LNCaP clone FGC (cell line): ENCODE measurements at regions not wholly inside any gene's neighbourhood (a gene's known extent, or its start where the extent isn't known, plus 50 kb on each side); places are given as distances from the start of the nearest gene placed in this dataset.
A peak's percentile ranks its signal among the peaks of the same experiment; 100 is the strongest.

Experiments
- DNase-seq: peaks from one replicate; pipeline ENCODE4 v3.0.0-alpha.2; 2011; ENCODE audit warnings: low read depth
- H3K4me3 ChIP-seq: 2 replicates; pipeline ENCODE4 v1.5.1; 2011; ENCODE audit warnings: mild to moderate bottlenecking, low read depth, low read length, control low read depth
- TF ChIP-seq, protein P1 (sequence below): IDR thresholded peaks from 2 replicates; pipeline ENCODE4 v1.5.1; 2012; ENCODE audit warnings: mild to moderate bottlenecking; ENCODE audit not compliant: control insufficient read depth, insufficient read depth; ENCODE audit errors: extremely low read depth

DNA sequence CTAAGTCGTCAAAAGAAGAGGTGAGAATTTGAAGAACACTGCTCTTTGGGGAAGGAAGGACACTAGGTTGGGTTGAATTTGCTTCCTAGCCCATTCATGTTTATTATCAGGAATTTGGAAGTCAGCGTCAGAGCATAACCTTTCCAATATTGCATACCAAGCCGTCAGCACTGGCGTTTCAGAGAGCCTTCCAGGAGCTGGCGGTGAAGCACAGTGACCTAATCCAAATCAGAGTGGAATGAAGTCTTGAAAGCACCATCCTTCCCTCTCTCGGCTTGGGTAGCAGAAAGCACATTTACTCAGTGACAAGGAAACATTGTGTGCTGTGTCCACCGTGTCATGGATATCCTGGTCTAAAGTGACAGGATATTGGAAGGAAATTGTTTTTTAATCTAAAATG is 240.3 kb upstream of the PELI2 start:
- TF ChIP-seq, protein P1, sequence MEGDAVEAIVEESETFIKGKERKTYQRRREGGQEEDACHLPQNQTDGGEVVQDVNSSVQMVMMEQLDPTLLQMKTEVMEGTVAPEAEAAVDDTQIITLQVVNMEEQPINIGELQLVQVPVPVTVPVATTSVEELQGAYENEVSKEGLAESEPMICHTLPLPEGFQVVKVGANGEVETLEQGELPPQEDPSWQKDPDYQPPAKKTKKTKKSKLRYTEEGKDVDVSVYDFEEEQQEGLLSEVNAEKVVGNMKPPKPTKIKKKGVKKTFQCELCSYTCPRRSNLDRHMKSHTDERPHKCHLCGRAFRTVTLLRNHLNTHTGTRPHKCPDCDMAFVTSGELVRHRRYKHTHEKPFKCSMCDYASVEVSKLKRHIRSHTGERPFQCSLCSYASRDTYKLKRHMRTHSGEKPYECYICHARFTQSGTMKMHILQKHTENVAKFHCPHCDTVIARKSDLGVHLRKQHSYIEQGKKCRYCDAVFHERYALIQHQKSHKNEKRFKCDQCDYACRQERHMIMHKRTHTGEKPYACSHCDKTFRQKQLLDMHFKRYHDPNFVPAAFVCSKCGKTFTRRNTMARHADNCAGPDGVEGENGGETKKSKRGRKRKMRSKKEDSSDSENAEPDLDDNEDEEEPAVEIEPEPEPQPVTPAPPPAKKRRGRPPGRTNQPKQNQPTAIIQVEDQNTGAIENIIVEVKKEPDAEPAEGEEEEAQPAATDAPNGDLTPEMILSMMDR = no peak
- DNase-seq = no peak
- H3K4me3 ChIP-seq = no peak overlapping the region

DNA sequence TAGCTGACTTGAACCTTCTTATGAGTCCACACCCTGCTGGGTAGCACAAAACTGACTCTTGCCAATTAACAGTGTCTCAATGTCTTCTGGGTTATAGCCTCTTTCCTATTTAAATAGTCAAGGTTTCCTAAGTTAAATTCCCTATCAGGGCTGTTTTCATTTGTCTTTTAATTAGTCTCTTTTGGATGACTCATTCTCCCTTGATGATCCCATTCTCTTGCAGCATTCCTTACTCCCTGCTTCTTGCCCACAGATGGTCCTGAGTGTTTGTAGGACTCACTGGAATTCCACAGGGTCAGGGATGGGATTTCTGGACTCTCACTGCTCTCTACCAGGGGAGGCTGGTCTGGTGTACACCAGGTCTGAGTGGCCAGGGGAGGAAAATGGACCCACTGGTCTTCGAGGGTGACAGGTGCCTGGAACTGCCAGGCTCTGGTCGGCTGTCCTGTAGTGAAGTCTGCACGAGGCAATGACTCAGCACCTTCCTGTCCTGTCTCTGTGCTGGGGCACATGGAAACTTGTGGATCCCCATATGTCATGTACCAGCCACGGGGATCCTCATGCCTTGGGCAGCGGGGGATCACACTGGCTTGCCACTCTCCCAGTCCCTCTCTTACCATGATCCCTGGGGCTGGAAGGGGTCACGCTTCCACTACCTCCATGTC is 236.5 kb upstream of the PELI2 start:
- H3K4me3 ChIP-seq = no peak overlapping the region
- DNase-seq = no peak
- TF ChIP-seq, protein P1 = no peak

DNA sequence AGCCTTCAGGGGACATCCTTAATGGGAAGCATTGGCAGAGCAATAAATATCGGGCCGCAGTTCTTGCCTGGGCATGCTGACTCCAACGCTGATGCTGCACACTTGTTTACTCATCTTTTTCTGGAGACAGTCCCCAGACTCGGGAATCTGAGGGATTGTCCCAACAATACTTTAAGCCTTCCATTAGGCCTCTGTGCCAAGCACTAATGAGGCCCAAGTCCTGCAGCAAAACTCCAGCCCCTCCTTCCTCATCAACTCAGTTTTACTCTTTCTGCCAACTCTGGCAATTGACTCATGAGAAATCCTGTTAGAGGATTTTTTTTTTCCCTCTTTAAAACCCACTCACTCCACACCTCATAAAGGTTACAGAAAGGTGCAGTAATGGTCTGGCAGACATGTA is 233.4 kb upstream of the PELI2 start:
- H3K4me3 ChIP-seq = no peak overlapping the region
- no peak for DNase-seq
- TF ChIP-seq, protein P1 = no peak

DNA sequence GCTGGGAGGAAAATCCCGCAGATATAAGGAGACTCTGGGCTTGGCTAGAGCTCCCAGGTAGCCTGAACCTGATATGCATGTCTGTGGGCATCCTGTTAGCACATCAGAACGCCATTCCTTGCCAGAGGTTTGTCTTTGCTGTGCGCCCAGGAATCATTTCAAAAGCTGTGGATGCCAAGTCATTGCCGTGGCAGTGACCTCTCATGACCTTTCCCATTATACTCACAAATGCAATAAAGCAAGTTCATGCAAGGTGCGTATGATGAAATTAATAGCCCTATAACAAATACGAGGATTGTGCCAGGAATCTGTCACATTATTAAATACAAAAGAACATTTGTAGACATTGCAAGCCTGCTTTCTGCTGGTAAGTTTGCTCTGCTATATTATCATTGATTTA is 229.1 kb upstream of the PELI2 start:
- H3K4me3 ChIP-seq = no peak overlapping the region
- TF ChIP-seq, protein P1 = no peak
- peak; percentile 100 for DNase-seq

DNA sequence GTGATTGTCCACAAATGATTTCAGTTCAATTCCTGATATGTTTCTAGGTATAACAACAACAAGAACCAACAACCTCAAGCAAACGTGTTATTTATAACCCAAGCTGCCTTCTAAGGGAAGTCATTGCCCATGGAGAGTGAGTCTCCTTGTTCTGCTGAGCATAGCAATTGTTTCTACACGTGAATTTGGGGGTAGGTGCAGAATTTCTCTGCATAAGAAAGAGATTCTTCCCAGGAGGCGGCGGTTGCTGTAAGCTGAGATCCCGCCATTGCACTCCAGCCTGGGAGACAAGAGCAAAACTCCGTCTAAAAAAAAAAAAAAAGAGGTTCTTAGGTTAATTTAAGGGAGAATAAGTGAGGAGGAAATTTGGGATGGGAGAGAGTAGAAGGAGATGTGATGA is 226.5 kb upstream of the PELI2 start:
- DNase-seq = no peak
- TF ChIP-seq, protein P1 = no peak
- H3K4me3 ChIP-seq = no peak overlapping the region

DNA sequence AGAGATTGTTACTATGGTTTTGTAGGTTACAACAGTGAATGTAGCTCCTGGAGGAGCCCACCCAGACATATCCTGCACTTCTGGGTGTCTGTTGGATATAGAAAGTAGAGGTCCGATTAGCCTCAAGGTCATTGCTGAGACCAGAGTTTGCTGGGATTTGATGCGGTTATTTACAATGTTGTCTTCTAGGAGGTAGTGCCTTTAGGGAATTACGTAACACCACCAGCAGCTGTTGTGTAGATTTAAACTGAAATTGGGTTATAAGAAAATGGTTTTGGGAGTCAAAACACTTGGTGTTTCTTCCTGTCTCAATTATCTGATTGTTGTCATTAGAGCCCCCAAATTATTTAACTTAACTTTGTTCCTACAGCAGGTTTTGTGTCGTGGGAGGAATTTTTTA is 225.3 kb upstream of the PELI2 start:
- no peak for DNase-seq
- TF ChIP-seq, protein P1 = no peak
- no peak overlapping the region for H3K4me3 ChIP-seq

DNA sequence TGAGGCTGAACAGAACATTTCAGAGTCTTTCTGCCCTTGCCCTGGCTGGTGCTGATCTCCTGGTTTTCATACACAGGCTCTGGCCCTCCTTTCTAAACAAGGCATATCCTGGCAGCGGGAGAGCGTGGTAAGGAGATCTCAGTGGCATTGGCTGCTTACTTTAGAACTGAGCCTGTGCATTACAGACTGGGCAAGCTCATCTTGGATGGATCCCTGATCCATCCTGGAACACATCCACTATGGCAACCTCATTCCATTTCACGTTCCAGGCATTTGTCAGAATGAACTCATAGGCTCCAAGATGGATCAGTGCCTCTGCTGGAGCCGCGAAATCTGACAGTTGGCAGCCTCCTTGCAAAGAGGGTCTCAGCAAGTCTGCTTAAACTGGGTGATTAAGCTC is 224.5 kb upstream of the PELI2 start:
- no peak for DNase-seq
- TF ChIP-seq, protein P1 = no peak

More for the DNA sequence above, 224.5 kb upstream of the PELI2 start:
- H3K4me3 ChIP-seq = no peak overlapping the region
